Inferior parietal cortex (tissue), 1 donor: ENCODE measurements at regions not wholly inside any gene's neighbourhood (a gene's known extent, or its start where the extent isn't known, plus 50 kb on each side); places are given as distances from the start of the nearest gene placed in this dataset.

Experiments
- DNase-seq: peaks from one replicate; pipeline ENCODE4 v3.0.0-alpha.2; 2016; ENCODE audit errors: extremely low spot score

- DNase-seq: no peak
Observed at GRCh38 chr4:182971702-182972101, 54.5 kb upstream of the DCTD start.

- DNase-seq: peak; percentile 4
Observed at GRCh38 chr4:182969651-182970279, 52.6 kb upstream of the DCTD start.

GRCh38 chr4:182968917-182969650, 51.9 kb upstream of the DCTD start:
- DNase-seq: no peak

GRCh38 chr4:182967403-182967802, 50.2 kb upstream of the DCTD start:
- no peak for DNase-seq
